KOPT-K1 (cell line): ENCODE measurements at regions not wholly inside any gene's neighbourhood (a gene's known extent, or its start where the extent isn't known, plus 50 kb on each side); places are given as distances from the start of the nearest gene placed in this dataset.

ENCODE experiments used
- H3K27ac ChIP-seq: fragments of 200-600 bp; sonication (generic); 2 replicates; pipeline ENCODE4 v1.5.1; 2016; ENCODE audit warnings: antibody characterized with exemption, mild to moderate bottlenecking, low read depth, low read length; ENCODE audit not compliant: poor library complexity, severe bottlenecking
- H3K36me3 ChIP-seq: fragments of 200-600 bp; sonication (generic); 2 replicates; pipeline ENCODE4 v1.5.1; 2017; ENCODE audit warnings: antibody characterized with exemption, mild to moderate bottlenecking, low read length, moderate library complexity; ENCODE audit not compliant: insufficient read depth
- H3K9me3 ChIP-seq: fragments of 200-600 bp; sonication (generic); 2 replicates; pipeline ENCODE4 v1.5.1; 2017; ENCODE audit warnings: antibody characterized with exemption, low read length, mild to moderate bottlenecking; ENCODE audit not compliant: insufficient read depth, poor library complexity, severe bottlenecking

DNA sequence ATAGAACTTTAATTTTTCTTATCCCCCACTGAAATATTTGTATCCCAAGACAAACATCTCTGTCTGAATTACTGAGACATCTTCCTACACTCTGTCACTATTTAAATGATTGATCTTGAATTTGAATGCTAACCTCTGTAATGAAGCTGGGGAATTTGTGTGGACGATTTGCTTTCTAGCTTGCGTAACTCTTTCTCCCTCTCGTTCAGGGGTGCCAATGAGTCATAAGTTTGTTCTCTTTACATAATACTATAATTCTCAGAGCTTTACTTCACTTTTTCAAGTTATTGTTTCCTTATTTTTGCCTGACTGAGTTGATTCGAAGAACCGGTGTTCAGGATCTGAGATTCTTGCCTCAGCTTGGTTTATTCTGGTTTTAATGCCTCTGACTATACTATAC lies 783.3 kb upstream of the CADM2 start:
- no peak overlapping the region for H3K27ac ChIP-seq

DNA sequence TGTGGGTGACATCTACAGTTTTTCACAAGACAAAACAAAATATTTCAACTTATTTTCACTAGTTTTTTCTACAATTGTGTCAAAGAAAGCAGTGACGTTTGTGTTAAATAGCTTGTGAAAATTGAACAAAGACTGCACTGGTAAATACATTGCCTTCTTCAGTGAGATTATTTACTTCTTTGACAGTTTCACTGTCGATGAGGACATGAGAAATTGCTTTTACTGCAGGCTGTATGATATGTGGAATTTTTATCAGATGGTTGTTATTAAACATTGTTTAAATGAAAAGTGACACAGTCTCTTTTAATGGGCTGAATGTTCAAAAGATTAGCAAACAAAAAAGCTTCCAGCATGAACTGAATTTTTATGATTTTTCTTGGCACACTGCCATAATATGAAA lies 773.9 kb upstream of the CADM2 start:
- no peak overlapping the region for H3K27ac ChIP-seq
- H3K36me3 ChIP-seq: no peaks in the 10 kb centered on the region
- H3K9me3 ChIP-seq: no peaks in the 10 kb centered on the region

More for the DNA sequence above, 783.3 kb upstream of the CADM2 start:
- no peaks in the 10 kb centered on the region for H3K36me3 ChIP-seq
- H3K9me3 ChIP-seq: no peaks in the 10 kb centered on the region

DNA sequence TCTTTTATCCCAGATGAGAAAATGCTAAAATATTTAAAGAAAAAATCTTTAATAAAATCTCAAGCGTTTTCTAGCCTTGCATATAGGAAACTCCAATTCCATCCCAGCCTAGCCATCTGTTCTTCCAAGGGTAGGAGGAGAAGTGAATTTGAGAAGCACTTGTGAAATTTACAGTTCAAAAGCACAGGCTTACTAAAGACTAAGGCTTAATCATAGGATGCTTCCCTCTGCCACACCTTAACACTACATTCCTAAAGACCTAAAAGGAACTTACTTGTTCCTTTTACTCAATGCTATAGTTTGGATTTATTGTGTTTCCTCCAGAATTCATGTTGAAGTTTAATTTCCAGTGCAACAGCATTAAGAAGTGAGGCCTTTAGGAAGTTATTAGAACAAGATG lies 764.8 kb upstream of the CADM2 start:
- H3K36me3 ChIP-seq: no peaks in the 10 kb centered on the region
- H3K9me3 ChIP-seq: no peaks in the 10 kb centered on the region
- no peak overlapping the region for H3K27ac ChIP-seq

DNA sequence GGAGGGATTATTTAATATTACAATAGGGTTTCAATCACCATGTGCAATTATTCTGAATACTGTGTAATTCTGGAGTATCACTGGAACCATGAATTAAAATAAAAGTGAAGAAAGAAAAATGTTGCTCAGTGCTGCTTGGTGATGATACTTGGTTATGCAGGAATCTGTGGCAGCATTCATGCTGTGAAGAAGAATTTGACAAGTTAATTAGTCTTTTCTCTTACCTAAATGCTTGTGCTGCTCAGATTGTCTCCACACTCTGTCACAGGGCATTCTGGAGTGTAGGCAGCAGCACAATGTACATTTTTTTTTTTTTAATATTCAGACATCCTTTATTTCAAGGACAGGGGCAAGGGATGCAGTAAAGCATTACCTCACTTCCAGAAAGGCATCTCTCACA lies 749.3 kb upstream of the CADM2 start:
- H3K9me3 ChIP-seq: no peaks in the 10 kb centered on the region
- no peaks in the 10 kb centered on the region for H3K36me3 ChIP-seq

DNA sequence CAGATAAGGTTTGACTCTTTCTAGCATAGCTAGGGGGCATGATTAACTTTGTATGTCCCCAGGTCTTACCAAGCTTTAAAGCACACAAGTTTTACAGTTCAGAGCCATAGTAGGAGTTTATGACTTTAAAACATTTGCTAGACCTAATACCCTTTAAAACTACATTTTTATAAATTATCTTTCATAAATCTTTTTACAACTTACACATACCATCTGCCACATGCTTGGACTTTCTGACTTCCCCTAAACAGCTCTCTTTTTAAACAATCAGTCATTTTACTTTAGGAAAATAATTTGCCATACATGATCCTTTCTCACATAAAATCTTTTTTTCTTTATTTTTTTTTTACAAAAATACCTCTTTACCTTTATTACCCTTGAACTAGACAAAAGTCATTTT lies 735.3 kb upstream of the CADM2 start:
- Histone ChIP-seq H3K27ac (no peak overlapping the region), H3K9me3 (peaks cover 34% of the 10 kb centered on the region), H3K36me3 (no peaks in the 10 kb centered on the region)

More for the DNA sequence above, 749.3 kb upstream of the CADM2 start:
- H3K27ac ChIP-seq: no peak overlapping the region

DNA sequence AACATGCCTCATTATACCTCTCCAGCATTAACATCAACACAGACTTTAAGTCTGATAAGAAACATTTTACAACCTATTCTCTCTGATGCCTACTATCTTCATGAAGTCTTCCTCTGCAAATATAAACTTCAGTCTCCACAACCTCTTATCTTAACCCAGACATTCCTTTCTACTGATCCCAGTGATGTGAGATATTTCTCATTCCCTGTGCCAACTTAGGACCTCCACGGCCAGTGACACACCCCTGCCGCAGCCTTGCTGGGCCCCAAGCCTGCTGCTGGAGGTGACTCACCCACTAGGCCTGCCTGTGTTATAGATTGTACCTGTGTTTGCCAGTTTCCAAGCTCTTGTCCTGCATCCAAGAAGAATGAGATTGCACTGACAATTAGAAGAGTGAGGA lies 734.5 kb upstream of the CADM2 start:
- Histone ChIP-seq H3K9me3 (peaks cover 34% of the 10 kb centered on the region), H3K36me3 (no peaks in the 10 kb centered on the region), H3K27ac (no peak overlapping the region)

DNA sequence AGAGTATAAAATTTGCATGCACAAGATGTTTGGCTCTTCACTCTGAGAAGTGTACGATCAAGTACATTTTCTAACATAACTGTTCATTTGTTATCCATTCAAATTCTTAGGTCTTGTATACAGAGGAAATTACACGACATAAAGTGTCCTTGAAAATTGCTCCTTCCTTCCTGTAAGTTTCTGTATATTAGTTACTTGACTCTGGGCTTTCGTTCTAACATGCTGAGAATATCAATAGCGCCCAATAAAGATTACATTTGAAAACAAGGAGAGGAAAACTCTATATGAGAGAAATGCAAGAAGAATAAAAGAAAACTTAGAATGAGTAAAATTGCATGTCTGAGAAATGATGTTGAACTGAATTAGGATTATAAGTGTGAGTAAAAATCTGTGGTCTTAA lies 722.5 kb upstream of the CADM2 start:
- no peak overlapping the region for H3K27ac ChIP-seq
- no peaks in the 10 kb centered on the region for H3K36me3 ChIP-seq
- H3K9me3 ChIP-seq: no peaks in the 10 kb centered on the region

DNA sequence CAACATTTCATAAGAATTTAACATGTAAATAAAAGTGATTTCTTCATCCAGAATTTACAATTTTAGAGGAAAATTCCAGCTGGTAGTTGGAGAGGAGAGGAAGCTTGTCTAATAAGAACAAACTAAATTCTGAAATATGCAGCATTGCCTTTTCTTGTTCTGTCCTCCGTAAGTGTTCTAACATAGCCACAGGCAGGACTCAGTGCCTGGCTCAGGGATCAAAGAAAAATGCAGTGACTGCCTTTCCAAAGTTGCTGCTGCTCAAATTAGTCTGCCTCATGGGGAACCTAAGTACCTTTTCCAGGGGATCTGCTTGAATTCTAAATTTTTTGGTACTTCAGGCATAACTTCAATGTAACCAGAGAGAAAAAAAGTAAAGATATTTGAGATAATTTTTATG lies 713.0 kb upstream of the CADM2 start:
- no peaks in the 10 kb centered on the region for H3K9me3 ChIP-seq
- no peak overlapping the region for H3K27ac ChIP-seq
- no peaks in the 10 kb centered on the region for H3K36me3 ChIP-seq

DNA sequence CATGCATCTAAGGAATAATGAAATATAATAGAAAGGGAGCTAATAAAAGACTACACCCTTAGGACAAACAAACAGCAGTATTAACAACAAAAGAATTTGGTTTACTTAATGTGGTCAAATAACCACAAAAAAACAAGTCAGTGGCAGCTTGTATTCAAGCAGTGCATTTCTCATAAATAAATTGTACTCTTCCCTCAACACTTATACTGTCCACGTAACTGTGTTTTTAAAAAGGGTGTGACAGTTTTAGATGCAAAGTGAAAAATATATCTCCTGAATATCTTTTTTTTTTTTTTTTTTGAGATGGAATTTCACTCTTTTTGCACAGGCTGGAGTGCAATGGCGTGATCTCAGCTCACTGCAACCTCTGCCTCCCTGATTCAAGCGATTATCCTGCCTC lies 698.2 kb upstream of the CADM2 start:
- H3K36me3 ChIP-seq: no peaks in the 10 kb centered on the region
- H3K27ac ChIP-seq: no peak overlapping the region
- H3K9me3 ChIP-seq: no peaks in the 10 kb centered on the region

DNA sequence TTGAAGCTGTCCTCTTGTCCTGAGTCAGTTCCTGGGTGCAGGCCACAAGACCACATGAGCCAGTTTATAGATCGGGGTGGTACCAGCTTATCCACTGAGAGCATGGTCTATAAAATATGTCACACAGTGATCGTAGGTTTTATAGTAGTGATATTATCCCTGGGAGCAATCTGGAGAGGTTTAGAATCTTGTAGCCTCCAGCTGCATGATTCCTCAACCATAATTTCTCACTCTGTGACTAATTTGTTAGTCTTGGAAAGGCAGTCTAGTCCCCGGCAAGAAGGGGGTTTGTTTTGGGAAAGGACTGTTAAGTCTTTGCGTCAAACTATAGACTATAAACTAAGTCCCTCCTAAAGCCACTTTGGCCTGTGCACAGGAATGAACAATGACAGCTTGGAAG lies 693.0 kb upstream of the CADM2 start:
- no peak overlapping the region for H3K27ac ChIP-seq
- no peaks in the 10 kb centered on the region for H3K9me3 ChIP-seq
- H3K36me3 ChIP-seq: no peaks in the 10 kb centered on the region

DNA sequence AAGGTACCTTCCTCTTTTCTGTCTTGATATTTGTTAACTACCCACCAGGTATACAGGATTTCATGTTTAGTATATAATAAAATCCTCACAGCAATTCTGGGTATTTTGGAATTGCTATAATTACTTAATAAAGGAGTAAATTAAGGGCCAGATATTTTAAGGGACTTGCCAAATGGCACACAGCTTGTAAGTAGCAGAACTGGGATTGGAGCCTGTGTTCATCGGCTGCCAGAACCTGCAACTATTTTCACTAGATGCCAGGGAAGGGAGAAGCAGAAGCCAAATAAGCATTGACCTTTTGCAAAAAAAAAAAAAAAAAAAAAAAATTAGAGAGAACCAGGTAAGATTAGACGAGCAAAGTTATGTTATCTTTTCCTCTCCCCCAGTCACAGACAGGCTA lies 683.3 kb upstream of the CADM2 start:
- Histone ChIP-seq H3K27ac (no peak overlapping the region), H3K9me3 (no peaks in the 10 kb centered on the region), H3K36me3 (no peaks in the 10 kb centered on the region)

DNA sequence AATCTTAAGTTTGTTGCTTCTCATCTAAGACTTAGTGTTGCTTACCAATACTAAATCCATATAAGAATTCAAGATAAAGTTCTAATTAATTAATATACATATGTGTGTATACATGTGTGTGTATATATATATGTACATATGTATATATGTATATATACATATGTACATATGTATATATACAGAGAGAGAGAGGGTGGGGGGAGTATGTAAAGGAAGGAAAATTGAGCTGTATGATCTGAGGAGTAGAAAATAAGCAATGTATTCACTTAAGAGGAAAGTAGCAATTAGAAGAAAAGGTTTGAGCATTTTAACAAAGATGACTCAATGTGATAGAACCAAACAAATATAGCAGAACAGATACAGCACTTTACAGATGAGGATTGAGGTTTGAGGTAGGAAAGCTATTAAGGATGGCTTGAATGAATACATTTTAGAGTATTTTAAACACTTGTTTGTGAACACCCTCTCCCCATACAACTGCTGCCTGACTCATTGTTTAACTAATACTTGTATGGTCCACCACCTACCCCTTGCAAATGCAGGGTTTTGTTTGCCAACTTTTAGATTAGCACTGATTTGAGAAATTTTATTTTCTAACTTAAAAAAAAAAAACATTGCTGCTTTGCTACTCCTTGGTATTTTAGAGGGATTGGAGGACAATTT lies 681.1 kb upstream of the CADM2 start:
- H3K36me3 ChIP-seq: no peaks in the 10 kb centered on the region
- H3K27ac ChIP-seq: no peak overlapping the region

DNA sequence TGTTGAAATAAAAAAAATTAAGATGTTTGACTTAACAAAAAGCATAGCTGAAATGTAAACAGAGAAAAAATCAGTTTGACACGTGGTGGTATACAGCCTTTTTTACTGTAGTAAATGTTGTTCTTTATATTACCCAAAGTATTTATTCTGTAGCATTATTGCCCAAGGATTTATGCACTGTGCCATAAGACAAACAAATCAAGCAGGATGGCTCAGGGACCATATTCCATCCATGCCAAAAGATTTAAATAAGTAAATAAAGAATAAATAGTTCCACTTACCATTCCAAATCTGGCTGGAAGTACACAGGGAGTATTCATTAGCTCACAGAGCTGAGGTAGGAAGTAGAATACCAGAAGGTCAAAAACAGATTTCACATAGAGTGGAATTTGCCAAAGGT lies 666.7 kb upstream of the CADM2 start:
- no peaks in the 10 kb centered on the region for H3K36me3 ChIP-seq
- H3K27ac ChIP-seq: no peak overlapping the region
- no peaks in the 10 kb centered on the region for H3K9me3 ChIP-seq

More for the DNA sequence above, 681.1 kb upstream of the CADM2 start:
- no peaks in the 10 kb centered on the region for H3K9me3 ChIP-seq

DNA sequence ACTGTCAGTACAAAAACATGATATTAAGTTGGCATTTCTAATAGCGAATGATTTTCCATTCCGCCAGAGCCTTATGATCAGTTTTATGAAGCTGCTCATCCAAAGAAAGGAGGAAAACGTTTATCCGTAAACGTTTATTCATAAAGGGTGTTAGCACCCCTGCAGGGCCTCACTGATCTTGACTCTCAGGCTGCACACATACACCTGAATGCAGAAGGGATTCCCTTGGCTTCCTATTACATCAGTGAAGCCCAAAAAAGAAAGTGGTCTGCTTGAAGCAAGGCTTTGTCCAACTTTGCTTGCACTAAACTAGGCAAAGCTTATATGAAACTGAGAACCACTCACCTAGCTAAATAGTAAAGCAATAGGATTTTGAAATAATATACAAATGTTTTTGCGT lies 659.5 kb upstream of the CADM2 start:
- H3K36me3 ChIP-seq: no peaks in the 10 kb centered on the region
- H3K9me3 ChIP-seq: no peaks in the 10 kb centered on the region
- H3K27ac ChIP-seq: no peak overlapping the region

DNA sequence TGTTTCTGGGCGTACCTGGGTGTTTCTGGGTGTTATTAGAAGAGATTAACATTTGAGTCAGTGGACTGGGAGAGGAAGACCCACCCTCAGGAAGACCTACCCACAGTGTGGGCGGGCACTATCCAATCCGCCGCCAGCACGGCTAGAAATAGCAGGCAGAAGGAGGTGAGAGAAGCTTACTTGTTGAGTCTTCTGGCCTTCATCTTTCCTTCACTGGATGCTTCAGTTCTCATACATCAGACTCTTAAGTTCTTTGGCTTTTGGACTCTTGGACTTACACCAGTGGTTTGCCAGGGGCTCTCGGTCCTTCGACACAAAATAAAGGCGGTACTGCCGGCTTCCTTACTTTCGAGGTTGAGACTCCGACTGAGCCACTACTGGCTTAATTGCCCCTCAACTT lies 654.6 kb upstream of the CADM2 start:
- H3K36me3 ChIP-seq: no peaks in the 10 kb centered on the region
- H3K27ac ChIP-seq: no peak overlapping the region
- no peaks in the 10 kb centered on the region for H3K9me3 ChIP-seq

DNA sequence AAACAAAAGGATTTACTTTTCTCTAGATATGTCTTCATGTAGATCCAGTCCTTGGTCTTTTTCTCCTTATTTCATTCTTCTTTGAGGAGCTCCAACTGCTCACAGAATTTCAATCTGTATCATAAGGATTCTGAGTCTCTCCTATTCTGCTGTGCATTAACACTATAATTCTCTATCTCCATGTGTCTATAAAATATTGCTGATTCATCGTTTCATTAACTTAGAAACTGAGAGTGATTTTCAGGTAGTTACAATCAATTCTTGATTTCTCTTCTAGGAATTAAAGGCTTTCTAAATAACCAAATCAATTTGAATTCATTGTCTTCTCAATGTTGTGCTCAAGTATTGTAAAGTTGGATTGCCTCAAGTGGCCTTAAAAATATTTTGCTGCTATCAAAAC lies 651.5 kb upstream of the CADM2 start:
- Histone ChIP-seq H3K27ac (no peak overlapping the region), H3K36me3 (no peaks in the 10 kb centered on the region), H3K9me3 (no peaks in the 10 kb centered on the region)
